Upper lobe of left lung (tissue), 4 donors: ENCODE measurements at regions not wholly inside any gene's neighbourhood (a gene's known extent, or its start where the extent isn't known, plus 50 kb on each side); places are given as distances from the start of the nearest gene placed in this dataset.

Source experiments
- POLR2A ChIP-seq, 4 donors: fragments of 450-650 bp; IDR thresholded peaks; one replicate each; pipeline ENCODE4 v1.5.1; 2016 to 2017; ENCODE audit warnings: antibody characterized with exemption in 4 of 4, mild to moderate bottlenecking in 2 of 4
- POLR2AphosphoS5 ChIP-seq, 2 donors: sonication (generic); formaldehyde crosslinking; IDR thresholded peaks; one replicate each; pipeline ENCODE4 v1.5.1; 2017; ENCODE audit warnings: antibody characterized with exemption in 2 of 2
- TF ChIP-seq, protein P1 (sequence below), 6 experiments: fragments of 450-650 bp in 4 of 6; fragments of 200-600 bp in 2 of 6; sonication (generic) in 2 of 6; IDR thresholded peaks; one replicate each; pipeline ENCODE4 v1.5.1; 2016 to 2019; ENCODE audit warnings: antibody characterized with exemption in 6 of 6

GRCh38 chr15:73805504-73806089, 52.4 kb upstream of the INSYN1 start:
- TF ChIP-seq POLR2A (IDR thresholded peaks at IDR 0.05) (no peak), POLR2AphosphoS5 (IDR thresholded peaks at IDR 0.05) (no peak)
- TF ChIP-seq, protein P1, sequence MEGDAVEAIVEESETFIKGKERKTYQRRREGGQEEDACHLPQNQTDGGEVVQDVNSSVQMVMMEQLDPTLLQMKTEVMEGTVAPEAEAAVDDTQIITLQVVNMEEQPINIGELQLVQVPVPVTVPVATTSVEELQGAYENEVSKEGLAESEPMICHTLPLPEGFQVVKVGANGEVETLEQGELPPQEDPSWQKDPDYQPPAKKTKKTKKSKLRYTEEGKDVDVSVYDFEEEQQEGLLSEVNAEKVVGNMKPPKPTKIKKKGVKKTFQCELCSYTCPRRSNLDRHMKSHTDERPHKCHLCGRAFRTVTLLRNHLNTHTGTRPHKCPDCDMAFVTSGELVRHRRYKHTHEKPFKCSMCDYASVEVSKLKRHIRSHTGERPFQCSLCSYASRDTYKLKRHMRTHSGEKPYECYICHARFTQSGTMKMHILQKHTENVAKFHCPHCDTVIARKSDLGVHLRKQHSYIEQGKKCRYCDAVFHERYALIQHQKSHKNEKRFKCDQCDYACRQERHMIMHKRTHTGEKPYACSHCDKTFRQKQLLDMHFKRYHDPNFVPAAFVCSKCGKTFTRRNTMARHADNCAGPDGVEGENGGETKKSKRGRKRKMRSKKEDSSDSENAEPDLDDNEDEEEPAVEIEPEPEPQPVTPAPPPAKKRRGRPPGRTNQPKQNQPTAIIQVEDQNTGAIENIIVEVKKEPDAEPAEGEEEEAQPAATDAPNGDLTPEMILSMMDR (IDR thresholded peaks at IDR 0.05) = no peak
